Neural progenitor cell (in vitro differentiated cells): ENCODE measurements at regions not wholly inside any gene's neighbourhood (a gene's known extent, or its start where the extent isn't known, plus 50 kb on each side); places are given as distances from the start of the nearest gene placed in this dataset.

Source experiments
- EZH2phosphoT487 ChIP-seq: fragments of 200-600 bp; sonication (generic); IDR thresholded peaks from 2 replicates; pipeline ENCODE4 v1.6.1; 2017; ENCODE audit warnings: antibody characterized with exemption
- TF ChIP-seq, protein P1 (sequence below): fragments of 200-600 bp; sonication (generic); IDR thresholded peaks from 2 replicates; pipeline ENCODE4 v1.5.1; 2017; ENCODE audit warnings: antibody characterized with exemption, mild to moderate bottlenecking

DNA sequence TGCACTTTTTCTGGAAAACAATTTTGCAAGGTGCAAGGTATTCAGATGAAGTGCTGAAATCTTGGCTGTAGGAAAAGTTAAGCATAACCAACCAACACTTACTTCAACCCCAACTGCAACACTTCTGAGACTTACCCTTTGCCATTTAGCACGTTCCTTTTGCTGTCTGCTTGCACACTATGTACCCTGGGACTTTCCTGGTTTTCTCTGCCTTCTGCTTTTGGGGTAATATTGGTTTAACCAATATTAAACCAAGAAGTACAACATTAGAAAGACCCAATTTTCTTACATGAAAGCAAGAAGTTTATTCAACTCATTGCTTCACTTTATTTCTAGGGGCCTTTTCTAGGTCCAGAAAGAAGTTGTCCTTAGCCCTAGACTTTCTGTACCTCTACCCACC is 193.0 kb downstream of the HLX start:
- TF ChIP-seq EZH2phosphoT487, result no peak
- TF ChIP-seq, protein P1, sequence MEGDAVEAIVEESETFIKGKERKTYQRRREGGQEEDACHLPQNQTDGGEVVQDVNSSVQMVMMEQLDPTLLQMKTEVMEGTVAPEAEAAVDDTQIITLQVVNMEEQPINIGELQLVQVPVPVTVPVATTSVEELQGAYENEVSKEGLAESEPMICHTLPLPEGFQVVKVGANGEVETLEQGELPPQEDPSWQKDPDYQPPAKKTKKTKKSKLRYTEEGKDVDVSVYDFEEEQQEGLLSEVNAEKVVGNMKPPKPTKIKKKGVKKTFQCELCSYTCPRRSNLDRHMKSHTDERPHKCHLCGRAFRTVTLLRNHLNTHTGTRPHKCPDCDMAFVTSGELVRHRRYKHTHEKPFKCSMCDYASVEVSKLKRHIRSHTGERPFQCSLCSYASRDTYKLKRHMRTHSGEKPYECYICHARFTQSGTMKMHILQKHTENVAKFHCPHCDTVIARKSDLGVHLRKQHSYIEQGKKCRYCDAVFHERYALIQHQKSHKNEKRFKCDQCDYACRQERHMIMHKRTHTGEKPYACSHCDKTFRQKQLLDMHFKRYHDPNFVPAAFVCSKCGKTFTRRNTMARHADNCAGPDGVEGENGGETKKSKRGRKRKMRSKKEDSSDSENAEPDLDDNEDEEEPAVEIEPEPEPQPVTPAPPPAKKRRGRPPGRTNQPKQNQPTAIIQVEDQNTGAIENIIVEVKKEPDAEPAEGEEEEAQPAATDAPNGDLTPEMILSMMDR, result no peak
